ENCODE measurements at regions not wholly inside any gene's neighbourhood (a gene's known extent, or its start where the extent isn't known, plus 50 kb on each side); places are given as distances from the start of the nearest gene placed in this dataset.

GRCh38 chr6:25127076-25127837 lies 151.9 kb upstream of the CARMIL1 start:
- no peak for ATAC-seq
- no TSS peak for BruUV-seq (replicated peaks)
- no peaks in the 10 kb centered on the region for H3K4me1 ChIP-seq (ENCODE audit: insufficient read depth, low read length)
- POLR2A ChIA-PET: no interaction called here
- CTCF ChIA-PET (ENCODE audit: low intra/inter-chr PET ratio, low total read pairs): no interaction called here
- in situ Hi-C loops (cut with HindIII; ENCODE audit: extremely low pct_ligation_motif_present, low pct_unique_long_range_greater_than_20kb): no loop called here
- no peak overlapping the region for H2AFZ ChIP-seq (ENCODE audit: low read length)
- DNase-seq (ENCODE audit: low spot score): no peak
- no peak overlapping the region for H3K27ac ChIP-seq (ENCODE audit: extremely low read length, insufficient read depth, low read length)
- no peak for FAIRE-seq
- peaks cover 0 to 2% of the 10 kb centered on the region in 2 experiments; a peak in 1 of 5 replicates for H3K27me3 ChIP-seq (ENCODE audit: control insufficient read depth in 1 of 2, insufficient read depth in 2 of 2, low read length in 2 of 2)
- H3K9me3 ChIP-seq (ENCODE audit: low read length): peaks cover 4% of the 10 kb centered on the region
- H3K79me2 ChIP-seq (ENCODE audit: insufficient read depth, low read length): no peaks in the 10 kb centered on the region
- no peaks in the 10 kb centered on the region for H3K36me3 ChIP-seq (replicated peaks in 1 of 2; ENCODE audit: control insufficient read depth in 1 of 2, insufficient read depth in 2 of 2, low read length in 2 of 2)
- H3K9ac ChIP-seq (ENCODE audit: insufficient read depth, low read depth, low read length): no peak overlapping the region
- 33% methylated on average over 5 of the region's 5 CpGs for WGBS (ENCODE audit: low lambda C conversion rate)
- intact Hi-C loops (cut with micrococcal nuclease; ENCODE audit: unreplicated experiment): no loop called here
- no peaks in the 10 kb centered on the region for H4K20me1 ChIP-seq (ENCODE audit: insufficient read depth, low read length)
- H3K4me3 ChIP-seq (replicated peaks in 1 of 3; ENCODE audit: insufficient read depth in 1 of 3, low read depth in 2 of 3, low read length in 3 of 3): no peak overlapping the region
- no peak overlapping the region for H3K4me2 ChIP-seq (ENCODE audit: low read depth, low read length)
- no peak for TF ChIP-seq HMG20B (CRISPR knock-in tag; conservative IDR thresholded peaks at IDR 0.05)
- no peak for TF ChIP-seq ZNF460 (CRISPR knock-in tag; IDR thresholded peaks at IDR 0.05; ENCODE audit: borderline replicate concordance)
- TF ChIP-seq ZNF136 (CRISPR knock-in tag; IDR thresholded peaks at IDR 0.05; ENCODE audit: low read depth): no peak
- TF ChIP-seq ZBTB20 (CRISPR knock-in tag; IDR thresholded peaks at IDR 0.05; ENCODE audit: borderline replicate concordance, low read depth): no peak
- TF ChIP-seq ZC3H4 (CRISPR knock-in tag; IDR thresholded peaks at IDR 0.05; ENCODE audit: borderline replicate concordance): no peak
- no peak for TF ChIP-seq ZNF510 (CRISPR knock-in tag; IDR thresholded peaks at IDR 0.05; ENCODE audit: low read depth)
- no peak for TF ChIP-seq ZNF646 (CRISPR knock-in tag; IDR thresholded peaks at IDR 0.05)
- no peak for TF ChIP-seq PAXIP1 (CRISPR knock-in tag; conservative IDR thresholded peaks at IDR 0.05)
- TF ChIP-seq JUN (CRISPR knock-in tag; IDR thresholded peaks at IDR 0.05): no peak
- TF ChIP-seq MXD3 (CRISPR knock-in tag; IDR thresholded peaks at IDR 0.05): no peak
- TF ChIP-seq ZBTB2 (CRISPR knock-in tag; IDR thresholded peaks at IDR 0.05; ENCODE audit: low read depth): no peak
- no peak for TF ChIP-seq ZNF12 (CRISPR knock-in tag; IDR thresholded peaks at IDR 0.05)
